Smooth muscle cell (in vitro differentiated cells): ENCODE measurements at regions not wholly inside any gene's neighbourhood (a gene's known extent, or its start where the extent isn't known, plus 50 kb on each side); places are given as distances from the start of the nearest gene placed in this dataset.

Source experiments
- DNase-seq: peaks from one replicate; lab custom pipeline; 2025; ENCODE audit not compliant: unreplicated experiment; lab: John Stamatoyannopoulos, UW
- H2AFZ ChIP-seq: fragments of 200-600 bp; sonication (generic); 2 replicates; pipeline ENCODE4 v1.6.0; 2016; ENCODE audit warnings: antibody characterized with exemption, low read depth, mild to moderate bottlenecking
- H3F3A ChIP-seq: fragments of 200-600 bp; sonication (generic); 2 replicates; pipeline ENCODE4 v1.6.0; 2017; ENCODE audit warnings: antibody characterized with exemption, low read depth
- H3K27ac ChIP-seq: fragments of 200-600 bp; sonication (generic); 2 replicates; pipeline ENCODE4 v1.5.1; 2016; ENCODE audit warnings: low read depth, mild to moderate bottlenecking
- H3K27me3 ChIP-seq: fragments of 200-600 bp; sonication (generic); 2 replicates; pipeline ENCODE4 v1.6.1; 2016; ENCODE audit warnings: low read depth, mild to moderate bottlenecking
- H3K36me3 ChIP-seq: fragments of 200-600 bp; sonication (generic); 2 replicates; pipeline ENCODE4 v1.5.1; 2016; ENCODE audit warnings: low read depth
- H3K4me1 ChIP-seq: fragments of 200-600 bp; sonication (generic); 2 replicates; pipeline ENCODE4 v1.5.1; 2016; ENCODE audit warnings: low read depth
- H3K4me2 ChIP-seq: fragments of 200-600 bp; sonication (generic); 2 replicates; pipeline ENCODE4 v1.6.0; 2016; ENCODE audit warnings: mild to moderate bottlenecking
- H3K4me3 ChIP-seq: fragments of 200-600 bp; sonication (generic); 2 replicates; pipeline ENCODE4 v1.5.1; 2016; ENCODE audit warnings: mild to moderate bottlenecking
- H3K79me2 ChIP-seq: fragments of 200-600 bp; sonication (generic); 2 replicates; pipeline ENCODE4 v1.6.0; 2016; ENCODE audit warnings: low read depth, mild to moderate bottlenecking
- H3K9ac ChIP-seq: fragments of 200-600 bp; sonication (generic); 2 replicates; pipeline ENCODE4 v1.6.0; 2016; ENCODE audit warnings: low read depth
- H3K9me3 ChIP-seq: fragments of 200-600 bp; sonication (generic); replicated peaks from 2 replicates; pipeline ENCODE4 v1.5.1; 2016; ENCODE audit warnings: low read depth
- H4K20me1 ChIP-seq: fragments of 200-600 bp; sonication (generic); 2 replicates; pipeline ENCODE4 v1.6.0; 2016; ENCODE audit warnings: low read depth
- CTCF ChIP-seq: fragments of 200-600 bp; sonication (generic); IDR thresholded peaks from 2 replicates; pipeline ENCODE4 v1.5.1; 2017; ENCODE audit warnings: borderline replicate concordance, mild to moderate bottlenecking, antibody characterized with exemption; ENCODE audit not compliant: insufficient read depth, poor library complexity, severe bottlenecking
- WGBS: methylation state at CpG from one replicate; pipeline ENCODE4 v1.1.7; 2016; ENCODE audit warnings: low lambda C conversion rate; 5-methylcytosine and 5-hydroxymethylcytosine counted together

GRCh38 chr1:29945426-29945825 lies 709.1 kb downstream of the PTPRU start:
- WGBS, result 62% methylated on average over 10 of the region's 10 CpGs
- no peak for DNase-seq
- no peaks in the 10 kb centered on the region for H3K79me2 ChIP-seq

GRCh38 chr1:29944253-29944905 lies 708.1 kb downstream of the PTPRU start:
- H3K27ac ChIP-seq, result no peak overlapping the region
- H3K4me3 ChIP-seq, result no peak overlapping the region
- no peaks in the 10 kb centered on the region for H3F3A ChIP-seq
- no peak for TF ChIP-seq CTCF
- peaks cover 23% of the 10 kb centered on the region for H3K27me3 ChIP-seq
- no peak for DNase-seq
- no peaks in the 10 kb centered on the region for H4K20me1 ChIP-seq
- H3K79me2 ChIP-seq, result no peaks in the 10 kb centered on the region
- H3K4me2 ChIP-seq, result no peak overlapping the region
- H3K9me3 ChIP-seq, result no peaks in the 10 kb centered on the region
- WGBS, result 81% methylated on average over 15 of the region's 15 CpGs
- H2AFZ ChIP-seq, result no peak overlapping the region
- H3K4me1 ChIP-seq, result no peaks in the 10 kb centered on the region
- H3K9ac ChIP-seq, result no peak overlapping the region
- no peaks in the 10 kb centered on the region for H3K36me3 ChIP-seq

More at GRCh38 chr1:29945426-29945825, 709.1 kb downstream of the PTPRU start:
- H3K36me3 ChIP-seq, result no peaks in the 10 kb centered on the region
- H4K20me1 ChIP-seq, result no peaks in the 10 kb centered on the region
- H3F3A ChIP-seq, result no peaks in the 10 kb centered on the region
- no peak overlapping the region for H3K9ac ChIP-seq
- no peak overlapping the region for H3K4me3 ChIP-seq
- peaks cover 21% of the 10 kb centered on the region for H3K27me3 ChIP-seq
- H2AFZ ChIP-seq, result no peak overlapping the region
- H3K27ac ChIP-seq, result no peak overlapping the region
- no peaks in the 10 kb centered on the region for H3K9me3 ChIP-seq
- no peak overlapping the region for H3K4me2 ChIP-seq
- TF ChIP-seq CTCF, result no peak
- H3K4me1 ChIP-seq, result no peaks in the 10 kb centered on the region

DNA sequence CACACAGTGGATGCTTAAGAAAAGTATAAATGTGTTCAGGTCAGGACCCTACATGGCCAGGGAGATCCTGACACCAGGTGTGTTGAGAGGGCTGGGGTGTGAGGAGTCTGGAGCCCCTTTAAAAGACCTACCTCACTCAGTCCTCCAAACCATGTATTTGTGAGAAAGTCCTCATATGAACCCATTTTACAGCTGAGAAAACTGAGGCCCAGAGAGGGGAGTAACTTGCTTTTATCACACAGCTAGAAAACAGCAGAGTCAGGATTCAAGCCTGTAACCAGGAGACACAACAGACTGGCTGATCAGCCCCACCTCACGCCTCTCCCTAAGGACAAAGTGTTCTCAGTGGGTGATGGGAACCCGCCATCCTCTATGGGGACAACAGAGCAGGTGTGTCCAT lies 706.7 kb downstream of the PTPRU start:
- H3K9me3 ChIP-seq, result no peaks in the 10 kb centered on the region
- H3K4me2 ChIP-seq, result no peak overlapping the region
- H3K36me3 ChIP-seq, result no peaks in the 10 kb centered on the region
- no peaks in the 10 kb centered on the region for H3K4me1 ChIP-seq
- no peak overlapping the region for H2AFZ ChIP-seq
- no peak overlapping the region for H3K4me3 ChIP-seq
- no peak overlapping the region for H3K27ac ChIP-seq
- H4K20me1 ChIP-seq, result no peaks in the 10 kb centered on the region
- no peaks in the 10 kb centered on the region for H3F3A ChIP-seq
- no peak for DNase-seq
- no peak overlapping the region for H3K9ac ChIP-seq
- H3K79me2 ChIP-seq, result no peaks in the 10 kb centered on the region
- TF ChIP-seq CTCF, result no peak
- H3K27me3 ChIP-seq, result peaks cover 23% of the 10 kb centered on the region
- 78% methylated on average over 2 of the region's 2 CpGs for whole genome bisulfite sequencing

- Histone ChIP-seq H3K9ac (no peak overlapping the region), H3K27me3 (peaks cover 13% of the 10 kb centered on the region), H3K4me1 (no peaks in the 10 kb centered on the region), H3K79me2 (no peaks in the 10 kb centered on the region), H3K4me2 (no peak overlapping the region), H3K4me3 (no peak overlapping the region), H3F3A (no peaks in the 10 kb centered on the region), H4K20me1 (no peaks in the 10 kb centered on the region), H2AFZ (no peak overlapping the region), H3K36me3 (no peaks in the 10 kb centered on the region), H3K27ac (no peak overlapping the region), H3K9me3 (no peaks in the 10 kb centered on the region)
- no peak for DNase-seq
- TF ChIP-seq CTCF, result no peak
- 94% methylated on average over 2 of the region's 2 CpGs for WGBS
Measured at GRCh38 chr1:29939079-29939478, 702.8 kb downstream of the PTPRU start.
